Right hindlimb (tissue), 1 donor: ENCODE measurements at regions not wholly inside any gene's neighbourhood (a gene's known extent, or its start where the extent isn't known, plus 50 kb on each side); places are given as distances from the start of the nearest gene placed in this dataset.

Source experiments
- DNase-seq: peaks from one replicate; pipeline ENCODE4 v3.0.0-alpha.2; 2018

DNA sequence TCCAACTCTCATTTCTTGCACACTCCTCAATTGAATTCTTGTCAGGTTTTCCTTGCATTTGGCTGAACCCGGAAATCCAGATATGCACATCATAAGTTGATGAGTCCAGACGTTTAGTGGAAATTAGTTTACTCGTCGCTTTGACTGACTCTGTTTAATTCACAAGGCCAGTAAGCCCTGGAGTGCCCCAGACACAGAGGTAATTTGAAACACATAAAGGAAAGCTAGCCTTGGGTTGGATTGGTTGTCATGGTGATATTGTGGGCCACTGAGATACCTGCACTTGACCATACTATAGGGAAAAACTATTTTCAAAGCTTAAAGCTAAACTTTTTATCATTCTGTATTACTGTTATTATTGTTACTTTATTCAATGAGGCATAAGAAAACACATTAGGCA is 178.3 kb upstream of the CA10 start:
- DNase-seq = no peak

DNA sequence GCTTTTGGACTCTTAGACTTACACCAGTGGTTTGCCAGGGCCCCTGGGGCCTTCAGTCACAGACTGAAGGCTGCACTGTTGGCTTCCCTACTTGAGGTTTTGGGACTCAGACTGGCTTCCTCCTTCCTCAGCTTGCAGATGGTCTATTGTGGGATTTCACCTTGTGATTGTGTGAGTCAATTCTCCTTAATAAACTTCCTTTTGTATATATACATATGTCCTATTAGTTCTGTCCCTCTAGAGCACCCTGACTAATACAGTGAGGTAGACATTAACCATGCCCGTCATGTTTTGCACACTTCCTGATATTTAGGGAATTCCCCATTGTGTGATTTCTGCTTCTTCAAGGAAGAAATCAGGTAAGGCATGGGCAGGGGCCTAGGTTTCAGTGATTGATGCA is 147.8 kb upstream of the CA10 start:
- no peak for DNase-seq

GRCh38 chr17:52298881-52299280 is 140.4 kb upstream of the CA10 start:
- DNase-seq = no peak

DNA sequence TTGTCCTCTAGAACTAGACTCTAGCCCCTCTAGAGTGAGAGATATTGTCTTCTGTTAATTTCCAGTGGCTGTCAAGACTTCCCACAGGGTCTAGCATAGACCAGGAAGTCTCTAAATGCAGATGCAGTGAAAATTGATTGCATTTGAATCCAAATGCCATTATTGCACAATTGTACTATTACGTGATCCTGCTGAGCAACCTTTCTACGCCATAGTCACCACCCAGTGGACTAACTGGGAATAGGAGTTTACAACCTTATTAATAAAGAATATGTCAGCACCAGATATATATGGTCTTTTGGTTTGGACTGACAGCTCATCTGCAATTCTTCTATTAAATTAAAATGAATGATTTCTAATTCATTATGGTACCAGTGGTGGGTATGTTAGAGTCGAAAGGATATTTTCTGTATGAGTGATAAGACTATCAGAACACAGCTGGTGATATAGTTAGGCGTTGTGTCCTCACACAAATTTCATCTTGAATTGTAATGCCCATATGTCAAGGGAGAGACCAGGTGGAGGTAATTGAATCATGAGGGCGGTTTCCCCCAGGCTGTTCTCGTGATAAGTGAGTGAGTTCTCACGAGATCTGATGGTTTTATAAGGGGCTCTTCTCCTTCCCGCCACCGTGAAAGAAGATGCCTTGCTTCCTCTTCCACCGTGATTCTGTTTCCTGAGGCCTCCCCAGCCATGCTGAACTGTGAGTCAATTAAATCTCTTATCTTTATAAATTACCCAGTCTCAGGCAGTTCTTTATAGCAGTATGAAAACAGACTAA is 138.9 kb upstream of the CA10 start:
- DNase-seq = no peak

DNA sequence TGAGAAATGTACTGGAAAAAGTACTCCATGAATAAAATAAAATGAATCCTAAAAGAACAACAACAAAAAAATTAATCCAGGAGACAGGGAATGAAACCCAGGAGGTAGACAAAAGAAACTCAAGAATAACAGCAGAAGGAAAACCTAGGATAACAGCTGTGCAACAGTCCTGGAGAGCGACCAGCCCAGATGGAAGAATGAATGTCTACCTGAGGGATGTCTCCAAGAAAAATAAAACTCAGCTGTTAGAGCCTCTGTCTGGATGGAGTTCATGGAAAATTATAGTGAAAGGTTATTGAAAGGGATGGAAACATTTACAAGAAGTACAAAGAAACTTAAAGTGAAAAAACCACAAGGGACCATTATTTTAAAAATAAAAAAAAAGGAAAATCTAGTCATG is 135.8 kb upstream of the CA10 start:
- DNase-seq = peak; percentile 57

DNA sequence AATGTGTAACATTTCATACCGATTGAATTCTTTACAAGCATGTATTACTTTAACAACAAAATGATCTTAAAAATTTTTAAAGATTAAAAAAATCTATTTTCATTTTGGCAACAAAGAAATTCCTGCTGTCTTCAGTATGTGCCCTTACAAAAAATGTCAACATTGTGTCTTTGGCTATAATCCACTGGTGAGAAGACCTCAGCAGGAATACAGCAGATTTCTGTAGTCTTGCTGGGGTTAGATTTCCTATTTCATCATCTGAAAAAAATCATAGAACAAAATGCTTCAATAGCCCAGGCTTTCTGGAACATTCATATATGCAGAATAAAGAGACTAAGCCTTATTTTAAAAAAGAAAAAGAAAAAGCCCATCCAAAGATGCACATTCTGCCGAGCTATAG is 129.1 kb upstream of the CA10 start:
- DNase-seq = no peak

DNA sequence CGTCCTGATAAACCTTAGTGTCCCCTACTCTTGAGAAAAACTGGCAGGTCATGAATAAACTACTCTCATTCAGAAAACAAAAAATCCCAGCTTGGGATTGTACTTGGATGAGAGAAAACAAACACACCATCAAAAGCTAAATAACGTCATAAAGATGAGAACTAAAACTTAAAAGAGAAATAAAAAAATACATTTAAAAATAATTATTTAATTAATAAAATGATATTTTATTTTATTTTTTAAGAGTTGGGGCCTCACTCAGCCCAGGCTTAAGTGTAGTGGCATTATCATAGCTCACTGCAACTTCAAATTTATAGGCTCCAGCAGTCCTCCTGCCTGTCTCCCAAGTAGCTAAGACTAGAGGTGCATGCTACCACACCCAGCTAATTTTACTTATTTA is 125.4 kb upstream of the CA10 start:
- DNase-seq = no peak

- DNase-seq = no peak
Measured at GRCh38 chr17:52276381-52277008, 118.0 kb upstream of the CA10 start.

DNA sequence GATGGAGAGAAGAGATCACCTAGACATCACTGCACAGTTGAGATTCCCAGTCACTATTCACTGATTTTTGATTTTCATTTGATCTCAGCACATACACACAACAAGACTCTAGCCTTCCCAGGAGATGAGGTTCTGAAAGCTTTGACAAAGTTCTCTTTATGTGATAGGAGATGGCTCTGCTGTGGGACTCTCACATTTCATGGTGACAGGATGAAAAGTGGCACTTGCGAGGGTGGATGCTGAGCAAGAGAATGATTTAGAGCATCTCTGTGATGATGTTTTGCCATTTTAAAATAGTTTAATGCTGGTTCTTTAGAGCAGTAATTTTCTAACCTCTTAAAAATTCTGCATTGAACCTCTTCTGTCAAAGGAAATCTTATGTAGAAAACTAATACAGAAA is 113.3 kb upstream of the CA10 start:
- DNase-seq = no peak

DNA sequence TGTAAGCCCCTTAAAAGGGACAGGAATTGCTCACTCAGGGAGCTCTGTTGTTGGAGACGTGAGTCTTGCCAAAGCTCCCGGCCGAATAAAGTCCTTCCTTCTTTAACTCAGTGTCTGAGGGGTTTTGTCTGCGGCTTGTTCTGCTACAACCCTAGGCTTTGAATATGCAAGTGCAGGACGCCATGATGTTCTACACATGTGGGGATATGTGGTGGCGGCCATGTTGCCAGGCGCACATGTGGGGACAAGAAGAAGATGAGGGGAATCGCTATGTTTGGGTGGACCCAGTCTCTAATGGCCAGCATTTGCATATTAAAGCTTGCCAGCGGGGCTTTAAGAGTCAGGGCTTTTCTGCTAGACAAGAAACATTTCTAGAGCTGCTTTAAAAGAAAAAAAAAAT is 96.8 kb upstream of the CA10 start:
- no peak for DNase-seq

- no peak for DNase-seq
Measured at GRCh38 chr17:52244689-52245088, 86.2 kb upstream of the CA10 start.

DNA sequence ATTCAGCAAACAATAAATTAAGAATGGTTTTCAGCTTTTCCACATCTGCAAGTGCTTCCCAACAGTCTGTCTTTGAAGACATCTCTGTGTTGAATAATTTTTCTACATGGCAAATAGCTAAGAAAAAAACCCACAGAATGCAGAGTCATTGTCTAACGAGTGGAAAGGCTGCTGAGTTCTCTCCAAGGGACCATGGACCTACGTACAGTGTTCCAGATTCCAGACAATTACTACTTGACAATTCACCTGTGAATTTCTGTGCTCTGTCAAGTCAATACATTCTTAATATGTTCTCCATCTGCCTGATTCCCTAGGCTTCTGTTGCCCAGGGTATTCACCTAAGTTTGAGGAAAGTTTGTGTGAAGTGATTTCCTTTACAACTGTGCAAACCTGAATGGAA is 83.8 kb upstream of the CA10 start:
- DNase-seq = no peak

- no peak for DNase-seq
Measured at GRCh38 chr17:52237151-52237550, 78.6 kb upstream of the CA10 start.

GRCh38 chr17:52235516-52235915 is 77.0 kb upstream of the CA10 start:
- no peak for DNase-seq

DNA sequence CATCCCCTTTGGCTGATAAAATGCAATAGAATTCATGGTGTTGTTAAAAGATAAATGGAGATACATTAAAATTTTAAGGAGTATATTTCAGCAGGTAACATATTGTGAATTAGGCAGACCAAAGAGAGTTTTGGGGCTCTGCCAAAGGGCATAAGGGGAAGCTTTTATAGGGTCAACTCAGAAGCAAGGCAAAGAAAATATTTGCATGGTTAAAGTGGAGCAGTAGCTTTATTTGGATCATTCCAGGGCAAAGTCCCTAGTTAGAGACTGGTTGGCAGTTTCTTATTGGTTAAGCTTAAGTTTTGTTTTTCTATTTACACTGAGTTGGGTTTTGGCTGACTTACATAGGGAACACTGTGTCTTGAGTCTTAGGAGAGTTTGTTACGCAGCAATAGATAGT is 75.1 kb upstream of the CA10 start:
- no peak for DNase-seq

DNA sequence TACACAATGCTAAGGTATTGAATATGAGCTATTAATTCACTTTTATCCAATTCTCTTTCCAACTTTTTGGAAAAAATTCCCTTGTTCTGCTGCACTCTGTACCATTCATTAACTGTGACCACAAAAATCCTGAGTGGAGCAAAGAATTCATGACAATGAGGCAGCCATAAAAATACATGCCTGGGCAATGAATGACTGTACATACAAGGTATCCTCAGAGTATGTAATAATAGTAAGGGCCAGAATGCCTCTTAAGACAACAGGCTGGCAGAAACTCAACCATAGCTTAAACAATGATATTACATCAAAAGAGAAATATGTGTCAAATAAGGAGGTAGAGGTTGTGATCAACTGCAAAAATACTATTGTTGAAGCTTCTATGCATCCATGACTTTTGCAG is 74.7 kb upstream of the CA10 start:
- no peak for DNase-seq

DNA sequence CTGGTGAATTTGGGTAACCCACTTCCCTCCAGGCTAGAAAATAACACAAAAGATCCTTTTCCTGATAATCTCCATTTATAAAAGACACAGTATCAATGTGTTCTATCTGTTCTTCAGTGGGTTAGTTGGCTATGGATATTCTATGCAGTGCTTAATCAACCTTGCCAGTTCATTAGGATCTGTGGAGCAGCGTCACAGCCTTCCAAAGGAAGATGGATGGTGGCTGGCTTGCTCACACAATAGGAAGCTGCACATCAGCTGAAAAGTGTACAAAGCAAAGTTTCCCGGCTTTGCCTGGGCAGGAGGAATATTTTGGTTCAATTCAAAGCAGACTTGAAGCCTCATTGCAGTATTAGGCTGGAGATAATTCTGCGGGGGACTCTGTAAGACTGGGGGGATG is 70.3 kb upstream of the CA10 start:
- DNase-seq = no peak

DNA sequence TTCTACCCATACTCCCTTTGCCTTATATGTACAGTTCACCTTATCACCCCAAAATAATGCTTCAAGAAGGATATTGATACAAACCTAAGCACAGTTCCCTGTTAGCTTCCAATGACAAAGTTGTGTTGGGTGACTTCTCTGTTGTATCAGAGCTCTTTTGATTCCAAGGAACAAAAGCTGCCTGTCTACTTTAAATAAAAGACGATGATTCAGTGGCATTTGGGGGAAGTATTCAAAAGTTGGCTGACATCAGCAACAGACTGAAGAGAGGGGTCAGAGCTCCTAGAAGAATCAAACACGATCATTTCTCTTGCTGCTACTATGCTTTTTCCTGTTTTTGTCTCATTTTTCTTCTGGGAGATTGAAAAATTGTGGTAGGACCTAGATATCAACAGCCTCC is 69.4 kb upstream of the CA10 start:
- DNase-seq = no peak

- DNase-seq = no peak
Measured at GRCh38 chr17:52213451-52213850, 54.9 kb upstream of the CA10 start.

- no peak for DNase-seq
Measured at GRCh38 chr17:52212851-52213250, 54.3 kb upstream of the CA10 start.

- no peak for DNase-seq
Measured at GRCh38 chr17:52209507-52209906, 51.0 kb upstream of the CA10 start.
